Uterus (tissue), 3 donors: ENCODE measurements at regions not wholly inside any gene's neighbourhood (a gene's known extent, or its start where the extent isn't known, plus 50 kb on each side); places are given as distances from the start of the nearest gene placed in this dataset.

Source experiments
- DNase-seq, 2 donors: peaks; one replicate each; pipeline ENCODE4 v3.0.0-alpha.2; 2019 to 2020
- H3K27ac ChIP-seq, 2 donors: fragments of 200-600 bp; sonication (generic); 1 replicate in 1 of 2; 2 replicates in 1 of 2; pipeline ENCODE4 v1.5.1; 2016 to 2018
- H3K27me3 ChIP-seq, 2 donors: fragments of 200-600 bp; sonication (generic); one replicate each; pipeline ENCODE4 v1.5.1; 2018 to 2019; ENCODE audit warnings: control low read depth in 1 of 2
- H3K36me3 ChIP-seq, 2 donors: fragments of 200-600 bp; sonication (generic); one replicate each; pipeline ENCODE4 v1.5.1; 2019; ENCODE audit warnings: control low read depth in 1 of 2
- H3K4me1 ChIP-seq, 2 donors: fragments of 200-600 bp; sonication (generic); one replicate each; pipeline ENCODE4 v1.5.1; 2018 to 2019; ENCODE audit warnings: control low read depth in 1 of 2
- H3K4me3 ChIP-seq, 2 donors: fragments of 200-600 bp; sonication (generic); 1 replicate in 1 of 2; 2 replicates in 1 of 2; pipeline ENCODE4 v1.5.1; 2018 to 2019; ENCODE audit warnings: mild to moderate bottlenecking in 1 of 2
- H3K9me3 ChIP-seq, 2 donors: fragments of 200-600 bp; sonication (generic); one replicate each; pipeline ENCODE4 v1.5.1; 2019; ENCODE audit warnings: control low read depth in 1 of 2
- POLR2A ChIP-seq, 2 donors: fragments of 450-650 bp; IDR thresholded peaks; one replicate each; pipeline ENCODE4 v1.6.1; 2016; ENCODE audit warnings: antibody characterized with exemption in 2 of 2, mild to moderate bottlenecking in 1 of 2, moderate library complexity in 1 of 2
- intact Hi-C: fragments of 100-400 bp; cut with DNase I; formaldehyde crosslinking; loops from one replicate; pipeline ENCODE4 v1.15.1; 2023; ENCODE audit warnings: low total_unique reads
- TF ChIP-seq, protein P1 (sequence below), 4 experiments: fragments of 200-600 bp in 2 of 4; fragments of 450-650 bp in 2 of 4; sonication (generic) in 2 of 4; IDR thresholded peaks; one replicate each; pipeline ENCODE4 v1.5.1; 2016 to 2019; ENCODE audit warnings: antibody characterized with exemption in 4 of 4, mild to moderate bottlenecking in 2 of 4, moderate library complexity in 1 of 4
- donor health status: DM: yes; HTN: yes; CAD: no.

DNA sequence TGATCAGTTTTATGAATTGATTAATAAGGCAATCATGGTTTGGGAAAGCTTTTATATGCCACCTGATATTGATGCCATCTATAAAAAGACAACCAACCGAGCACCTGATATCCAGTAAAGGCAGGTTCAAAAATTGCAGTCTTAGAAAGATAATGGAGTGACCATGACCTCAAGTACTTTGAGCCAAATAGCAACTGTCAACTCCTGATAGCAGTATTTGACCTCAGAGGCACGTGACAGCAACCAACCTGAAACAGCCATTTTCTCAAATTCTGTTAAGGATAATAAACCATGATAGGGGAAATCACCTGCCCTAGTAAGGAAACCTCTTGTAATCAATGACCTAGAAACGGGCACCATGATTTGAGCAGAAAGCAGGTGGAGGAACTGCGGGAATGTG lies 77.1 kb upstream of the NFE2L3 start:
- H3K27ac ChIP-seq = no peak overlapping the region
- peaks cover 0 to 26% of the 10 kb centered on the region in 2 donors for H3K27me3 ChIP-seq
- no peaks in the 10 kb centered on the region for H3K36me3 ChIP-seq
- no peaks in the 10 kb centered on the region for H3K9me3 ChIP-seq
- intact Hi-C loops = no loop called here
- no peak for TF ChIP-seq POLR2A (IDR thresholded peaks at IDR 0.05)
- TF ChIP-seq, protein P1, sequence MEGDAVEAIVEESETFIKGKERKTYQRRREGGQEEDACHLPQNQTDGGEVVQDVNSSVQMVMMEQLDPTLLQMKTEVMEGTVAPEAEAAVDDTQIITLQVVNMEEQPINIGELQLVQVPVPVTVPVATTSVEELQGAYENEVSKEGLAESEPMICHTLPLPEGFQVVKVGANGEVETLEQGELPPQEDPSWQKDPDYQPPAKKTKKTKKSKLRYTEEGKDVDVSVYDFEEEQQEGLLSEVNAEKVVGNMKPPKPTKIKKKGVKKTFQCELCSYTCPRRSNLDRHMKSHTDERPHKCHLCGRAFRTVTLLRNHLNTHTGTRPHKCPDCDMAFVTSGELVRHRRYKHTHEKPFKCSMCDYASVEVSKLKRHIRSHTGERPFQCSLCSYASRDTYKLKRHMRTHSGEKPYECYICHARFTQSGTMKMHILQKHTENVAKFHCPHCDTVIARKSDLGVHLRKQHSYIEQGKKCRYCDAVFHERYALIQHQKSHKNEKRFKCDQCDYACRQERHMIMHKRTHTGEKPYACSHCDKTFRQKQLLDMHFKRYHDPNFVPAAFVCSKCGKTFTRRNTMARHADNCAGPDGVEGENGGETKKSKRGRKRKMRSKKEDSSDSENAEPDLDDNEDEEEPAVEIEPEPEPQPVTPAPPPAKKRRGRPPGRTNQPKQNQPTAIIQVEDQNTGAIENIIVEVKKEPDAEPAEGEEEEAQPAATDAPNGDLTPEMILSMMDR (IDR thresholded peaks at IDR 0.05) = no peak
- no peak for DNase-seq
- H3K4me1 ChIP-seq = no peaks in the 10 kb centered on the region
- H3K4me3 ChIP-seq = no peak overlapping the region

DNA sequence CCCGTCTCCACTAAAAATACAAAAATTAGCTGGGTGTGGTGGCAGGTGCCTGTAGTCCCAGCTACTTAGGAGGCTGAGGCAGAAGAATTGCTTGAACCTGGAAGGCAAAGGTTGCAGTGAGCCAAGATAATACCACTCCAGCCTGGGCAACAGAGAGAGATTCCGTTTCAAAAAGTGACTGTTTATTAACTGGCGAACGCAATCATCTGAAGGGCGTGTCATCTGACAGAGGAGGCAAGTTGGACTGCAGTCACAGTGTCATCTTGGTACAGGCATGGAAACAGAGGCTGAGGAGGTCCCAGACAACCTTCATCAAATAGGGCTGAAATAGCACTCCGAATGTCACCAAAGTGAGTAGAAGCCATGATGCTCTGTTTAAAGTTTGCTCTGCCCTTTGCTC lies 75.3 kb upstream of the NFE2L3 start:
- no peaks in the 10 kb centered on the region for H3K36me3 ChIP-seq
- intact Hi-C loops = no loop called here
- TF ChIP-seq, protein P1 (IDR thresholded peaks at IDR 0.05) = no peak
- TF ChIP-seq POLR2A (IDR thresholded peaks at IDR 0.05) = no peak
- no peaks in the 10 kb centered on the region for H3K4me1 ChIP-seq
- H3K4me3 ChIP-seq = no peak overlapping the region
- DNase-seq = no peak
- H3K9me3 ChIP-seq = no peaks in the 10 kb centered on the region
- H3K27ac ChIP-seq = no peak overlapping the region
- H3K27me3 ChIP-seq = peaks cover 0 to 26% of the 10 kb centered on the region in 2 donors

DNA sequence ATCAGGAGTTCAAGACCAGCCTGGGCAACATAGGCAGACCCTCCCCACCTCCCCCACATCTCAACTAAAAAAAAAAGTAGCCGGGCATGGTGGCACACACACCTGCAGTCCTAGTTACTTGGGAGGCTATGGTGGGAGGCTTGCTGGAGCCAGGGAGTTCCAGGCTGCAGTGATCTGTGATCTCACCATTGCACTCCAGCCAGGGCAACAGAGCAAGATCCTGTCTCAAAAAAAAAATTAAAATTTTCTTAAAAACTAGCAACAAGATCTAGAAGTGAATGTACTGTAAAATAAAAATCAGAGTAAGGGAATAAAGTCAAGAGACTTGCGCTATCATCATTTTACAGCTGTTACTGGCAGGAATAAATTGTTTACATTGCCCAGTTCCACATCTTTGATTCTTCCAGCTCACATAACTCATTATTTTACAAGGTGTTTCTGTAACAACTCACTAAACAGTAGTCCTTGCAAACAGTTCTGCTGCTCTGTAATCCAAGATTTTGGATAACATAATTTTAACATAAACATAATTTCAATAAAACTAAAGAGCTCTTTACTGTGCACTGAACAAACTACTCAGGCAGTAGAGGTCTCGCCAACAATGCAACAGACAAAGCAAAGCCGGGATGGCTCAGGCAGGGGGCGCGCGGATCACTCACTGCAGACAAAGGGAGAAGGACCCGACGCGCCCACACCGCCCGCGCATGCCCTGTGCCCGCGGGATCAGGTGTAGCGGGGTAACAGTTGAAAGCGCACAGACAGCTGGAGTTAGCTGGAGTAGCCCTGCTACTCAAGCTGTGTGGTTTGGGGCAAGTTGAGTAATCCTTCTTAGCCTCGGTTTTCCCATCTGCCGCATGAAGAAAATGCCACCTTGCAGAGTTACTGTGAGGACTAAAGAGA lies 73.3 kb upstream of the NFE2L3 start:
- H3K4me3 ChIP-seq = no peak overlapping the region

GRCh38 chr7:26081638-26082037 lies 70.4 kb upstream of the NFE2L3 start:
- H3K36me3 ChIP-seq = no peaks in the 10 kb centered on the region
- intact Hi-C loops = loop anchor here (10.0 kb wide), 1 partner anchor 273 kb away; no protein-coding TSS in a partner anchor
- H3K9me3 ChIP-seq = no peaks in the 10 kb centered on the region
- no peaks in the 10 kb centered on the region for H3K4me1 ChIP-seq
- no peak overlapping the region for H3K4me3 ChIP-seq
- DNase-seq = no peak
- H3K27me3 ChIP-seq = peaks cover 0 to 21% of the 10 kb centered on the region in 2 donors
- TF ChIP-seq, protein P1 (IDR thresholded peaks at IDR 0.05) = no peak
- no peak for TF ChIP-seq POLR2A (IDR thresholded peaks at IDR 0.05)
- H3K27ac ChIP-seq = no peak overlapping the region

More for the DNA sequence above, 73.3 kb upstream of the NFE2L3 start:
- H3K4me1 ChIP-seq = no peaks in the 10 kb centered on the region
- peak; percentile 24 to 41 for DNase-seq
- no peak overlapping the region for H3K27ac ChIP-seq
- TF ChIP-seq POLR2A (IDR thresholded peaks at IDR 0.05) = no peak
- TF ChIP-seq, protein P1 (IDR thresholded peaks at IDR 0.05) = peak in 2 of 4 experiments; percentile 26 to 28
- peaks cover 0 to 26% of the 10 kb centered on the region in 2 donors for H3K27me3 ChIP-seq
- intact Hi-C loops = no loop called here
- H3K9me3 ChIP-seq = no peaks in the 10 kb centered on the region
- no peaks in the 10 kb centered on the region for H3K36me3 ChIP-seq

GRCh38 chr7:26083113-26083512 lies 68.9 kb upstream of the NFE2L3 start:
- intact Hi-C loops = loop anchor here (10.0 kb wide), 1 partner anchor 272 kb away; no protein-coding TSS in a partner anchor

More at GRCh38 chr7:26083113-26083512, 68.9 kb upstream of the NFE2L3 start:
- H3K36me3 ChIP-seq = no peaks in the 10 kb centered on the region
- H3K4me3 ChIP-seq = no peak overlapping the region
- H3K27me3 ChIP-seq = peaks cover 0 to 9% of the 10 kb centered on the region in 2 donors
- no peak for TF ChIP-seq POLR2A (IDR thresholded peaks at IDR 0.05)
- TF ChIP-seq, protein P1 (IDR thresholded peaks at IDR 0.05) = no peak
- no peaks in the 10 kb centered on the region for H3K4me1 ChIP-seq
- no peaks in the 10 kb centered on the region for H3K9me3 ChIP-seq
- DNase-seq = no peak
- H3K27ac ChIP-seq = no peak overlapping the region
